ENCODE measurements at regions not wholly inside any gene's neighbourhood (a gene's known extent, or its start where the extent isn't known, plus 50 kb on each side); places are given as distances from the start of the nearest gene placed in this dataset.

DNA sequence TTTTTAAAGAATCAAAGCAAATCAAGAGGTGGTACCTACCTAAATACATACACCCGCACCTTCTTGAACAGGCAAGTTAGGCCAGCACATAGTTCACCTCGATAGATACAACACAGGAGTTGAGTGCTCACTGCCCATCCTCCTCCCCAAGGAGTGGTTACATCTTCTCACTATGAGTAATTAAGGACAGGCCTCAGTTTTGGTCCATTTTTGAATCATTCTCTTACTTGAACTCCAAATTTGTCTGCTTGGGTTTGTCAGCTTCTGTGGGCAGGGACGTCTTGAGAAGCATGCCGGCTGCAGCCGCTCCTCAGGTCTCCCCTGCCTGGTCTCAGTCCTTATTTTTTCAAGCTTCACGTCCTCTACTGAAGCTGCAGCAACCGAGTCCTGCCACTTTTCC is 190.6 kb upstream of the RBPJ start:
- WGBS, 3 donors = 81 to 84% (median 81%) methylated on average over 7 of the region's 7 CpGs
- Histone ChIP-seq H3K27ac (ENCODE audit: low read depth in 1 of 3, low read length in 2 of 3) (no peak overlapping the region), H3K27me3 (ENCODE audit: control insufficient read depth in 3 of 3, insufficient read depth in 3 of 3, low read length in 3 of 3) (no peaks in the 10 kb centered on the region), H3K9me3 (ENCODE audit: control insufficient read depth in 2 of 2, insufficient read depth in 1 of 2, low read depth in 1 of 2, low read length in 1 of 2) (no peaks in the 10 kb centered on the region), H3K36me3 (ENCODE audit: control insufficient read depth in 3 of 3, insufficient read depth in 2 of 3, low read depth in 1 of 3, low read length in 3 of 3) (no peaks in the 10 kb centered on the region), H3K4me3 (ENCODE audit: low read depth in 1 of 3, low read length in 3 of 3) (no peak overlapping the region), H3K4me1 (ENCODE audit: control insufficient read depth in 3 of 3, insufficient read depth in 2 of 3, low read depth in 1 of 3, low read length in 2 of 3) (peaks cover 0 to 2% (median 0%) of the 10 kb centered on the region in 3 donors)
- DNase-seq = no peak
- FAIRE-seq = no peak

DNA sequence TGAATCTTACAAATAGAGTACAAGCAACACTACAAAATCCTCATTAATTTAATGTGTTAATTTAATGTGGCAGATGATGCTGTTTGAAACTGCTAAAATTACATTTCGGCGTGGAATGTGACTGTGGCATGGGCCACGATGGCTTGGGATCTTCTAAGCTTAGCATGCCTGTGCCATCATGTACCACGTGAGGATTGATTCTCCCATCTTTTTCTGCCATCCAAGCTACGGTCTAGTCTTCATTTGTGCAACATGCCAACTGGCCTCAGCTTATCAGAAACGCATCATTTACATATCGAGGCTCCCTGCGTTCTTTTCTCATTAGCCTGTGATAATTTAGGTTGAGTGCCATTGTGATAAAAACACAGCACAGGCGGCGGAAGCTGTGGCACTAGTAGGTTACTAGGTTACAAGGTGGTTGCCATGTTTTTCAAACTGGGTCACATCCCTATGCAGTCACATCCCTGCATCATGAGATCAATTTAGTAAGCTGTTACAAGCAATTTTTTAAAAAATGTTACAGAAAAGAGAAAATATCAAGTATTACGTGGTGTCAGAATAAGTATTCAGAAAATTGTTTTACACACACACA is 189.9 kb upstream of the RBPJ start:
- WGBS, 3 donors = 86 to 88% (median 88%) methylated on average over 11 of the region's 11 CpGs
- Histone ChIP-seq H3K4me3 (ENCODE audit: low read depth in 1 of 3, low read length in 3 of 3) (no peak overlapping the region), H3K36me3 (ENCODE audit: control insufficient read depth in 3 of 3, insufficient read depth in 2 of 3, low read depth in 1 of 3, low read length in 3 of 3) (no peaks in the 10 kb centered on the region), H3K27ac (ENCODE audit: low read depth in 1 of 3, low read length in 2 of 3) (no peak overlapping the region), H3K4me1 (ENCODE audit: control insufficient read depth in 3 of 3, insufficient read depth in 2 of 3, low read depth in 1 of 3, low read length in 2 of 3) (peaks cover 0 to 2% (median 0%) of the 10 kb centered on the region in 3 donors), H3K27me3 (ENCODE audit: control insufficient read depth in 3 of 3, insufficient read depth in 3 of 3, low read length in 3 of 3) (no peaks in the 10 kb centered on the region), H3K9me3 (ENCODE audit: control insufficient read depth in 2 of 2, insufficient read depth in 1 of 2, low read depth in 1 of 2, low read length in 1 of 2) (no peaks in the 10 kb centered on the region)
- FAIRE-seq (no peak), DNase-seq (no peak)

DNA sequence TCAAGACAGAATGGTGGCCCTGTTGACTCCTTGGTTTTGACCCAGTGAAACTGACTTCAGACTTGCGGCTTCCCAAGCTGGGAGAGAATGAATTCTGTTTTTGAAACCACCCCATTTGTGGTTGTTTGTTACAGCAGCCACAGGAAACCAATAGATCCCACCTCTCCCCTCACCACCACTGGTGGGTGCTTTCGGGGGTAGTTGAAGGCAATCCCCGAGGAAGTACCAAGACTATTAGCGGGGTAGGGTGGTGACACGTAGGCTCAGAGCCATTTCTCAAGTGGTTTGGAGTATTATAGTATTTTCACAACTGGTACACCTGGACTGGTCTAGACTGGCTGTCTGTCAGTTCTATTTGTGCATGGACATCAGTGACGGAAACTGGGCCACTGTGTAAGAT is 189.1 kb upstream of the RBPJ start:
- no peak for DNase-seq
- Histone ChIP-seq H3K27ac (ENCODE audit: low read depth in 1 of 3, low read length in 2 of 3) (no peak overlapping the region), H3K4me3 (ENCODE audit: low read depth in 1 of 3, low read length in 3 of 3) (no peak overlapping the region), H3K9me3 (ENCODE audit: control insufficient read depth in 2 of 2, insufficient read depth in 1 of 2, low read depth in 1 of 2, low read length in 1 of 2) (no peaks in the 10 kb centered on the region), H3K36me3 (ENCODE audit: control insufficient read depth in 3 of 3, insufficient read depth in 2 of 3, low read depth in 1 of 3, low read length in 3 of 3) (no peaks in the 10 kb centered on the region), H3K4me1 (ENCODE audit: control insufficient read depth in 3 of 3, insufficient read depth in 2 of 3, low read depth in 1 of 3, low read length in 2 of 3) (peaks cover 0 to 4% (median 0%) of the 10 kb centered on the region in 3 donors), H3K27me3 (ENCODE audit: control insufficient read depth in 3 of 3, insufficient read depth in 3 of 3, low read length in 3 of 3) (no peaks in the 10 kb centered on the region)
- no peak for FAIRE-seq
- 64 to 94% (median 71%) methylated on average over 6 of the region's 6 CpGs for WGBS, 3 donors

DNA sequence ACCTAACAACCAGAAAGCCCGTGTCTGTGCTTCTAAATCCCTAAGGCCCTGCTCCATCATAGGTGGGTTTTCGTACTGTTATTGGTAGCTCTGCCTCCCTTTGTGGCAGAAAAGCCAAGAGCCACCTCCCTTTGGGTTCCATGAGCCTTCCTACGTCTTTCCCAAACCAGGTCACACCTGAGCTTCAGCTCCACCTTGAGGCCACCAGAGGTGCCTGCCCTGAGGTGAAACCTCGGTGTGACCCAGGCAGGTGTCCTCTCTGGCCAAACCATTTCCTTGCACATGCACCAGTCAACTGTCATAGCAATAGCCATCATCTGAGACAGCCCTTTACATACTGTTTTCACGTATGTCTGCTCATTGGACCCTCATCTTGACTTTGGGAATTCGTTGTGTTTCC is 188.0 kb upstream of the RBPJ start:
- H3K9me3 ChIP-seq (ENCODE audit: control insufficient read depth in 2 of 2, insufficient read depth in 1 of 2, low read depth in 1 of 2, low read length in 1 of 2) = no peaks in the 10 kb centered on the region
- FAIRE-seq (no peak), DNase-seq (no peak)
- 78 to 87% (median 84%) methylated on average over 6 of the region's 6 CpGs for WGBS, 3 donors
- no peak overlapping the region for H3K27ac ChIP-seq (ENCODE audit: low read depth in 1 of 3, low read length in 2 of 3)
- no peaks in the 10 kb centered on the region for H3K36me3 ChIP-seq (ENCODE audit: control insufficient read depth in 3 of 3, insufficient read depth in 2 of 3, low read depth in 1 of 3, low read length in 3 of 3)
- H3K4me1 ChIP-seq (ENCODE audit: control insufficient read depth in 3 of 3, insufficient read depth in 2 of 3, low read depth in 1 of 3, low read length in 2 of 3) = peaks cover 0 to 4% (median 0%) of the 10 kb centered on the region in 3 donors
- H3K27me3 ChIP-seq (ENCODE audit: control insufficient read depth in 3 of 3, insufficient read depth in 3 of 3, low read length in 3 of 3) = no peaks in the 10 kb centered on the region
- H3K4me3 ChIP-seq (ENCODE audit: low read depth in 1 of 3, low read length in 3 of 3) = no peak overlapping the region

DNA sequence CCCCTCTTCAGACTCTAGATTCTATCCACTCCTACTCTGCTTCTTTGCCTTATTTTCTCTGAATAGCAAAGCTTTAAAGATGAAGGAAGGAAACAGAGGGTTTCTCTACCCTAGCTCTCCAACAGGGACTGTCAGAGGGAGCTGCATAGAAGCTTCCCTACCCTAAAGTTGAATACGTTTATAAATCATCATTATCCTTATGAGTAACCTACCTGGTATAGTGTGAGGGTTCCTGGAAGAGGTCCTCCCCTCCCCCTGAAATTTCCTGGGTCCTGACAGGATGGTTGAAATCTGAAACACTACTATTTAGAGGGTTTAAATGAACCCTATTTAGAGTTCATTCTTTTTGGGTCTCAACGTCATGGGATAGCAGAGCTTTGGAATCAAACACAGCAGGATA is 187.0 kb upstream of the RBPJ start:
- H3K4me3 ChIP-seq (ENCODE audit: low read depth in 1 of 3, low read length in 3 of 3) = no peak overlapping the region
- no peaks in the 10 kb centered on the region for H3K27me3 ChIP-seq (ENCODE audit: control insufficient read depth in 3 of 3, insufficient read depth in 3 of 3, low read length in 3 of 3)
- FAIRE-seq (no peak), DNase-seq (no peak)
- peaks cover 0 to 4% (median 0%) of the 10 kb centered on the region in 3 donors for H3K4me1 ChIP-seq (ENCODE audit: control insufficient read depth in 3 of 3, insufficient read depth in 2 of 3, low read depth in 1 of 3, low read length in 2 of 3)
- H3K9me3 ChIP-seq (ENCODE audit: control insufficient read depth in 2 of 2, insufficient read depth in 1 of 2, low read depth in 1 of 2, low read length in 1 of 2) = no peaks in the 10 kb centered on the region
- WGBS, 3 donors = 76 to 90% (median 84%) methylated on average over 2 of the region's 2 CpGs
- no peak overlapping the region for H3K27ac ChIP-seq (ENCODE audit: low read depth in 1 of 3, low read length in 2 of 3)
- H3K36me3 ChIP-seq (ENCODE audit: control insufficient read depth in 3 of 3, insufficient read depth in 2 of 3, low read depth in 1 of 3, low read length in 3 of 3) = no peaks in the 10 kb centered on the region

DNA sequence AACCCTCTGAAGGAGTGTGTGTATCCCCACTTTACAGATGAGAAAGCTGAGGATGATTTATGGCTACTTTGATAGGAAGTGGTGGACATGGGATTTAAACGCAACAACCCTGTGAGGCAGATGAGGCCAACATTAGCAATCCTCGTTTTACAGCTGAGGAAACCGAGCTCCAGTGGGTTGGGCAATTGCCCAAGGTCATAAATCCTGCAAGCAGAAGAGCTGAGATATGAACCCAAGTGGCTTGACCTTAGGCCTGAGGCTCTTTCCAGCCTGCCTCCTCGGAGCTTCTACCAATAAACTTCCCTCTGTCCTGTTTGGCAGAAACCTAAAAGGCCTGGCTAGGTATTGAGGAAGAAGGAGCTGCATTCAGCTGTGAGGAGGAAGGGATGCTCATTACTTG is 185.5 kb upstream of the RBPJ start:
- H3K4me1 ChIP-seq (ENCODE audit: control insufficient read depth in 3 of 3, insufficient read depth in 2 of 3, low read depth in 1 of 3, low read length in 2 of 3) = peaks cover 0 to 4% (median 0%) of the 10 kb centered on the region in 3 donors
- no peak overlapping the region for H3K27ac ChIP-seq (ENCODE audit: low read depth in 1 of 3, low read length in 2 of 3)
- no peak overlapping the region for H3K4me3 ChIP-seq (ENCODE audit: low read depth in 1 of 3, low read length in 3 of 3)
- DNase-seq = no peak
- H3K36me3 ChIP-seq (ENCODE audit: control insufficient read depth in 3 of 3, insufficient read depth in 2 of 3, low read depth in 1 of 3, low read length in 3 of 3) = no peaks in the 10 kb centered on the region
- no peak for FAIRE-seq
- no peaks in the 10 kb centered on the region for H3K27me3 ChIP-seq (ENCODE audit: control insufficient read depth in 3 of 3, insufficient read depth in 3 of 3, low read length in 3 of 3)
- WGBS, 3 donors = 40 to 57% (median 51%) methylated on average over 4 of the region's 4 CpGs
- no peaks in the 10 kb centered on the region for H3K9me3 ChIP-seq (ENCODE audit: control insufficient read depth in 2 of 2, insufficient read depth in 1 of 2, low read depth in 1 of 2, low read length in 1 of 2)

DNA sequence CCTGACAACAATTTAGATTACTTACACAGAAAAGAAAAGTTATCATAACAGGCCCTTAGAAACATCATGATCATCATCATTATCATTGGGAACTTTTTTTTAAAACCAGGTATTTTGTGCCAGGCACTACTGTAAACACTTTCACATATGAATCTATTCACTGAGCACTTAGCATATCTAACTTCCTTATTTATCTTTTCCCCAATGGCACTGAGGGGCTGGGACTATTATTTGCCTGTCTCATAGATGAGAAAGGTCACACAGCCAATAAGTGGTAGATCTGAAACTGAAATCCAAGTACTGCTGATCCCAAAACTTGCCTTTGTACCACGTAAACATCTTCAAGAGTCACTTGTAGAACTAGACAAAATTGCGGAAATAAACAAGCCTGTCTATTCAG is 184.2 kb upstream of the RBPJ start:
- H3K9me3 ChIP-seq (ENCODE audit: control insufficient read depth in 2 of 2, insufficient read depth in 1 of 2, low read depth in 1 of 2, low read length in 1 of 2) = no peaks in the 10 kb centered on the region
- no peak for DNase-seq
- H3K4me3 ChIP-seq (ENCODE audit: low read depth in 1 of 3, low read length in 3 of 3) = no peak overlapping the region
- peaks cover 0 to 7% (median 2%) of the 10 kb centered on the region in 3 donors for H3K4me1 ChIP-seq (ENCODE audit: control insufficient read depth in 3 of 3, insufficient read depth in 2 of 3, low read depth in 1 of 3, low read length in 2 of 3)
- no peaks in the 10 kb centered on the region for H3K36me3 ChIP-seq (ENCODE audit: control insufficient read depth in 3 of 3, insufficient read depth in 2 of 3, low read depth in 1 of 3, low read length in 3 of 3)
- FAIRE-seq = no peak
- no peaks in the 10 kb centered on the region for H3K27me3 ChIP-seq (ENCODE audit: control insufficient read depth in 3 of 3, insufficient read depth in 3 of 3, low read length in 3 of 3)
- 73 to 92% (median 89%) methylated on average over 2 of the region's 2 CpGs for WGBS, 3 donors
- H3K27ac ChIP-seq (ENCODE audit: low read depth in 1 of 3, low read length in 2 of 3) = peak overlapping the region in 1 of 3 donors; percentile 13

DNA sequence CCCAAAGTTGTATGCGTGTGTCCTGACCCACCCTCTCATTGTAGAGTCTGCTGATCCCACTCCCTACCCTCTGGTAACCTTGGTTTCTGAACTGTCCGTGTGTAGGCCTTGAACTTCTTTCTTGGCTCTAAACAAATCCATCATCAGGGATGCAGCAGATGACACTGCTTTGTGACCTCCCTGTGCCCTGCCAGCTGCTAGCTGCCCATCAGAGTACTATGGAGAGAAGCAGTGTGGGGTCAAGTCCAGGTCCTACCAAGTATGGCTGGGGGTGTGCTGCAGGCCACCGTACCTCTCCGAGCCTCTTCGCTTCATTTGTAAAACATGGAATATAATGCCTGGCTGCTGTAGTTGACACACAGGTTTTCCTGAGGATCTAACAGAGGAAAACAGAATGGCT is 183.5 kb upstream of the RBPJ start:
- DNase-seq (no peak), FAIRE-seq (no peak)
- H3K4me1 ChIP-seq (ENCODE audit: control insufficient read depth in 3 of 3, insufficient read depth in 2 of 3, low read depth in 1 of 3, low read length in 2 of 3) = peaks cover 0 to 9% (median 2%) of the 10 kb centered on the region in 3 donors
- no peaks in the 10 kb centered on the region for H3K27me3 ChIP-seq (ENCODE audit: control insufficient read depth in 3 of 3, insufficient read depth in 3 of 3, low read length in 3 of 3)
- WGBS, 3 donors = 91 to 96% (median 94%) methylated on average over 5 of the region's 5 CpGs
- H3K4me3 ChIP-seq (ENCODE audit: low read depth in 1 of 3, low read length in 3 of 3) = no peak overlapping the region
- H3K9me3 ChIP-seq (ENCODE audit: control insufficient read depth in 2 of 2, insufficient read depth in 1 of 2, low read depth in 1 of 2, low read length in 1 of 2) = no peaks in the 10 kb centered on the region
- no peaks in the 10 kb centered on the region for H3K36me3 ChIP-seq (ENCODE audit: control insufficient read depth in 3 of 3, insufficient read depth in 2 of 3, low read depth in 1 of 3, low read length in 3 of 3)
- H3K27ac ChIP-seq (ENCODE audit: low read depth in 1 of 3, low read length in 2 of 3) = no peak overlapping the region

DNA sequence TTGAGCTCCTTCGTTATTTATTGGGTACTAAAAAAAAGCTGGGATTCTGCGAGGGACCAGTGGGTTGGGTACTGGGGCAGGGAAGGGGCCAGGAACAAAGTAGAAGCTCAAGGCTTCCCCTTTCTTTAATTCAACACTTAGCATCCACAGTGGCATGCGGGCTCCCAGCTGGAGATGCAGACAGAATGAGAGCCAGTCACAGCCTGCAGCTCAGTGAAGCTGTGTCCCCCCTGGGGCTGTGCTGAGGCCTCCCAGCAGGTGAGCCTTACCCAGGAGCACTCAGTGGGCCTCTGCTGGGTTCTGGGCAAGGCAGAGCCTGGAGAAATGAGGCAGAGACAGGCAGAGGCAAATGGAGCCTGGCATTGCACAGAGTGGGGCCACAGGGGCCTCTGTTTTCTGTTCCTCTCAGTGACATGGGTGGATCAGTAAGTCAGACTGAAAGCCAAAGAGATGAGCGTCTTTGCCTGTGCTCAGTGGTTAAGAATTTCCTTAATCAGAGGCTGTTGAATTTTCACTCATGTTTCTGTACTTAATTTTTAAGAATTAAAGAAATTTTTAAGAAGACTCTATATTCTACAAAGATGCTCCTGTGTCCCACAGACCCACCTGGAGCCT is 181.4 kb upstream of the RBPJ start:
- DNase-seq (no peak), FAIRE-seq (no peak)
- Histone ChIP-seq H3K27me3 (ENCODE audit: control insufficient read depth in 3 of 3, insufficient read depth in 3 of 3, low read length in 3 of 3) (no peaks in the 10 kb centered on the region), H3K27ac (ENCODE audit: low read depth in 1 of 3, low read length in 2 of 3) (no peak overlapping the region), H3K36me3 (ENCODE audit: control insufficient read depth in 3 of 3, insufficient read depth in 2 of 3, low read depth in 1 of 3, low read length in 3 of 3) (no peaks in the 10 kb centered on the region), H3K4me1 (ENCODE audit: control insufficient read depth in 3 of 3, insufficient read depth in 2 of 3, low read depth in 1 of 3, low read length in 2 of 3) (peaks cover 0 to 14% (median 2%) of the 10 kb centered on the region in 3 donors), H3K9me3 (ENCODE audit: control insufficient read depth in 2 of 2, insufficient read depth in 1 of 2, low read depth in 1 of 2, low read length in 1 of 2) (no peaks in the 10 kb centered on the region), H3K4me3 (ENCODE audit: low read depth in 1 of 3, low read length in 3 of 3) (no peak overlapping the region)
- WGBS, 3 donors = 79 to 93% (median 86%) methylated on average over 4 of the region's 4 CpGs

Measured in small intestine (tissue), 7 donors.